Esophagus muscularis mucosa (tissue), 4 donors: ENCODE measurements at regions not wholly inside any gene's neighbourhood (a gene's known extent, or its start where the extent isn't known, plus 50 kb on each side); places are given as distances from the start of the nearest gene placed in this dataset.

ENCODE experiments used
- CTCF ChIP-seq, 3 experiments: fragments of 200-600 bp in 2 of 3; fragments of 450-650 bp in 1 of 3; sonication (generic) in 2 of 3; IDR thresholded peaks; one replicate each; pipeline ENCODE4 v1.5.1; 2017 to 2019; ENCODE audit warnings: antibody characterized with exemption in 3 of 3, mild to moderate bottlenecking in 2 of 3, moderate library complexity in 1 of 3
- EP300 ChIP-seq: sonication (generic); formaldehyde crosslinking; IDR thresholded peaks from one replicate; pipeline ENCODE4 v1.6.1; 2017; ENCODE audit warnings: antibody characterized with exemption
- POLR2A ChIP-seq: fragments of 450-650 bp; IDR thresholded peaks from one replicate; pipeline ENCODE4 v1.6.1; 2017; ENCODE audit warnings: antibody characterized with exemption, moderate library complexity, mild to moderate bottlenecking, low read depth
- POLR2AphosphoS5 ChIP-seq, 2 donors: sonication (generic); formaldehyde crosslinking; IDR thresholded peaks; one replicate each; pipeline ENCODE4 v1.6.1; 2017; ENCODE audit warnings: antibody characterized with exemption in 2 of 2

- TF ChIP-seq CTCF (IDR thresholded peaks at IDR 0.05), result no peak
- TF ChIP-seq POLR2A, result no peak
- no peak for TF ChIP-seq POLR2AphosphoS5 (IDR thresholded peaks at IDR 0.05)
- no peak for TF ChIP-seq EP300
These were observed 383.5 kb downstream of the ZEB2 start for GRCh38 chr2:144136297-144137010.
